ENCODE measurements at regions not wholly inside any gene's neighbourhood (a gene's known extent, or its start where the extent isn't known, plus 50 kb on each side); places are given as distances from the start of the nearest gene placed in this dataset.

GRCh38 chr6:119961450-119961849, 611.9 kb upstream of the MAN1A1 start:
- ATAC-seq = no peak
- 93 to 95% methylated on average over 2 of the region's 2 CpGs for WGBS, 2 donors
- Histone ChIP-seq H3K4me1 (no peaks in the 10 kb centered on the region), H3K4me3 (no peak overlapping the region), H3K9me3 (no peaks in the 10 kb centered on the region), H3K27ac (no peak overlapping the region), H3K36me3 (no peaks in the 10 kb centered on the region), H3K27me3 (no peaks in the 10 kb centered on the region)
- TF ChIP-seq, protein P1, sequence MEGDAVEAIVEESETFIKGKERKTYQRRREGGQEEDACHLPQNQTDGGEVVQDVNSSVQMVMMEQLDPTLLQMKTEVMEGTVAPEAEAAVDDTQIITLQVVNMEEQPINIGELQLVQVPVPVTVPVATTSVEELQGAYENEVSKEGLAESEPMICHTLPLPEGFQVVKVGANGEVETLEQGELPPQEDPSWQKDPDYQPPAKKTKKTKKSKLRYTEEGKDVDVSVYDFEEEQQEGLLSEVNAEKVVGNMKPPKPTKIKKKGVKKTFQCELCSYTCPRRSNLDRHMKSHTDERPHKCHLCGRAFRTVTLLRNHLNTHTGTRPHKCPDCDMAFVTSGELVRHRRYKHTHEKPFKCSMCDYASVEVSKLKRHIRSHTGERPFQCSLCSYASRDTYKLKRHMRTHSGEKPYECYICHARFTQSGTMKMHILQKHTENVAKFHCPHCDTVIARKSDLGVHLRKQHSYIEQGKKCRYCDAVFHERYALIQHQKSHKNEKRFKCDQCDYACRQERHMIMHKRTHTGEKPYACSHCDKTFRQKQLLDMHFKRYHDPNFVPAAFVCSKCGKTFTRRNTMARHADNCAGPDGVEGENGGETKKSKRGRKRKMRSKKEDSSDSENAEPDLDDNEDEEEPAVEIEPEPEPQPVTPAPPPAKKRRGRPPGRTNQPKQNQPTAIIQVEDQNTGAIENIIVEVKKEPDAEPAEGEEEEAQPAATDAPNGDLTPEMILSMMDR (IDR thresholded peaks at IDR 0.05) = no peak
- DNase-seq = no peak
- intact Hi-C loops (cut with DNase I) = no loop called here
- no peak for FAIRE-seq

DNA sequence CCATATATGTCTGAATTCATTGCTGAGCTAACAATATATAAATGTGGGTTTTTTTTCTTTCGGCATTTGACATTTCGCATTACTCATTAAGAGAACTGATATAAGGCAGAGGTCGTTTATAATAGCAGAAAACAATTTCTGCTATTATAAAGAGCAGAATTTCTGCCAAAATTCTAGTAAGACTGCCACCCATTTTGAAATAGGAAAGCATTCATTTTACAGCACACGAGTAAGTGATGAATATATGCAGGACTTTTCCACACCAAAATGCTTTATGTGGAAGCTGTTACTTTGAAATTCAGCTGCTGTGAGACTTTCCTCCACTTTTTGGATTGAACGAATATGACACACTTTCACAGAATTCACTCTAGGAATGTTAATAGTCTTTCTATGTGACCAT, 610.9 kb upstream of the MAN1A1 start:
- Histone ChIP-seq H3K9me3 (no peaks in the 10 kb centered on the region), H3K27me3 (no peaks in the 10 kb centered on the region), H3K4me1 (no peaks in the 10 kb centered on the region), H3K4me3 (no peak overlapping the region), H3K27ac (no peak overlapping the region), H3K36me3 (no peaks in the 10 kb centered on the region)
- intact Hi-C loops (cut with DNase I) = no loop called here
- DNase-seq (no peak), FAIRE-seq (no peak), ATAC-seq (no peak)
- TF ChIP-seq, protein P1 (IDR thresholded peaks at IDR 0.05) = no peak
- WGBS, 2 donors = 80 to 81% methylated on average over 5 of the region's 5 CpGs

DNA sequence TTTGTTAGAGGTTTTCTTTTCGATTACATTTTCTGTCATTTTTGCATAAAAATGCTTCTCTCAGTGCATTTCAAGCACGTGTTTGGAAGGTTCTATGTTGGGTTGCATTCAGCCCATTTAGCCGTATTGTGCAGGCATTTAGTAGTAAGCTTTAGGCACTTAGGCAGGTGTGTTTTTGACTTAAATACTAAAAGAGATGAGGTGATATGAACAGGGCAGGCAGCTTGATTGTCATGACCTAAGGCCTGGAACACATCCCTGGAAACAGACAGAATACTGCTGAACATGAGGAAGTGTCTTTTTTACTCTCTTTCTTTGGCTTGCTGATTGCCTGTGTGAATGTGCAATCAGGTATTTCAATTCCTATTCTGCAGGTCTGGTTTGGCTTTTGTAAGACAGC, 610.5 kb upstream of the MAN1A1 start:
- no peaks in the 10 kb centered on the region for H3K27me3 ChIP-seq
- WGBS, 2 donors = 72 to 79% methylated on average over 3 of the region's 3 CpGs
- H3K36me3 ChIP-seq = no peaks in the 10 kb centered on the region
- no peak overlapping the region for H3K4me3 ChIP-seq
- no peak overlapping the region for H3K27ac ChIP-seq
- H3K4me1 ChIP-seq = no peaks in the 10 kb centered on the region
- TF ChIP-seq, protein P1 (IDR thresholded peaks at IDR 0.05) = no peak
- ATAC-seq (no peak), DNase-seq (no peak), FAIRE-seq (no peak)
- no peaks in the 10 kb centered on the region for H3K9me3 ChIP-seq
- intact Hi-C loops (cut with DNase I) = no loop called here

DNA sequence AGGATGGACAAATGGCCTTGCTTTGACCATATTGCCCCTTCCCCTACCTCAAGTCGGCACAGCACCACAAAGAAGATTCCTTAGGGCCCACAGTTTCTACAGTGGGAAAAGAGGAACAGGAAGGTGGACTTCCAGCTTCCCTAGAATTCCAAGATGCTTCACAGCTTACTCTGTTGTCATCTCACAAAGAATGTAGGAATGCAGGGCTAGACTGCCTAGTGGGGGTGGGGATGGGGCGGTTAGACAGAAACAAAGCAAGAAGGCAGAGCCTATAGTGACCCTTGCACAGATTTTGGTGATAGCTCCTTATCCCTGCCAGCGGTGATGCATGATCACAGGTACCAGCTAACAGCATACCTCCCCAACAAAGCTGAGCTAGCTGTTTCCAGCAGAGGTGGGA, 607.6 kb upstream of the MAN1A1 start:
- H3K27ac ChIP-seq = no peak overlapping the region
- FAIRE-seq (no peak), ATAC-seq (no peak), DNase-seq (no peak)
- no peaks in the 10 kb centered on the region for H3K36me3 ChIP-seq
- no peaks in the 10 kb centered on the region for H3K9me3 ChIP-seq
- H3K4me1 ChIP-seq = no peaks in the 10 kb centered on the region
- 73 to 89% methylated on average over 3 of the region's 3 CpGs for WGBS, 2 donors
- intact Hi-C loops (cut with DNase I) = no loop called here
- TF ChIP-seq, protein P1 (IDR thresholded peaks at IDR 0.05) = no peak
- H3K4me3 ChIP-seq = no peak overlapping the region
- H3K27me3 ChIP-seq = no peaks in the 10 kb centered on the region

GRCh38 chr6:119952696-119953095, 603.1 kb upstream of the MAN1A1 start:
- TF ChIP-seq, protein P1 (IDR thresholded peaks at IDR 0.05) = no peak
- no peak overlapping the region for H3K27ac ChIP-seq
- 84 to 85% methylated on average over 3 of the region's 3 CpGs for WGBS, 2 donors
- H3K4me3 ChIP-seq = no peak overlapping the region
- H3K4me1 ChIP-seq = no peaks in the 10 kb centered on the region
- H3K9me3 ChIP-seq = no peaks in the 10 kb centered on the region
- FAIRE-seq = no peak
- intact Hi-C loops (cut with DNase I) = no loop called here
- ATAC-seq = no peak
- no peaks in the 10 kb centered on the region for H3K36me3 ChIP-seq
- no peak for DNase-seq
- H3K27me3 ChIP-seq = no peaks in the 10 kb centered on the region
